GM19351 (cell line): ENCODE measurements at regions not wholly inside any gene's neighbourhood (a gene's known extent, or its start where the extent isn't known, plus 50 kb on each side); places are given as distances from the start of the nearest gene placed in this dataset.
"Not testable (repeated sequence)": the region's sequence is repeated elsewhere in the genome, so short reads cannot be mapped to it uniquely, and the experiment has no call there.

Experiments used
- ATAC-seq: cut with Tn5 transposase; IDR thresholded peaks from one replicate; pipeline ENCODE4 v1.9.1; 2021; ENCODE audit warnings: mild to moderate bottlenecking, moderate library complexity; ENCODE audit not compliant: unreplicated experiment

GRCh38 chr5:115439639-115440038 is 104.9 kb downstream of the FEM1C start:
- no peak for ATAC-seq

- ATAC-seq: no peak
Measured at GRCh38 chr5:115439042-115439441, 105.5 kb downstream of the FEM1C start.

GRCh38 chr5:115435778-115436712 is 108.5 kb downstream of the FEM1C start:
- peak; percentile 67 for ATAC-seq

DNA sequence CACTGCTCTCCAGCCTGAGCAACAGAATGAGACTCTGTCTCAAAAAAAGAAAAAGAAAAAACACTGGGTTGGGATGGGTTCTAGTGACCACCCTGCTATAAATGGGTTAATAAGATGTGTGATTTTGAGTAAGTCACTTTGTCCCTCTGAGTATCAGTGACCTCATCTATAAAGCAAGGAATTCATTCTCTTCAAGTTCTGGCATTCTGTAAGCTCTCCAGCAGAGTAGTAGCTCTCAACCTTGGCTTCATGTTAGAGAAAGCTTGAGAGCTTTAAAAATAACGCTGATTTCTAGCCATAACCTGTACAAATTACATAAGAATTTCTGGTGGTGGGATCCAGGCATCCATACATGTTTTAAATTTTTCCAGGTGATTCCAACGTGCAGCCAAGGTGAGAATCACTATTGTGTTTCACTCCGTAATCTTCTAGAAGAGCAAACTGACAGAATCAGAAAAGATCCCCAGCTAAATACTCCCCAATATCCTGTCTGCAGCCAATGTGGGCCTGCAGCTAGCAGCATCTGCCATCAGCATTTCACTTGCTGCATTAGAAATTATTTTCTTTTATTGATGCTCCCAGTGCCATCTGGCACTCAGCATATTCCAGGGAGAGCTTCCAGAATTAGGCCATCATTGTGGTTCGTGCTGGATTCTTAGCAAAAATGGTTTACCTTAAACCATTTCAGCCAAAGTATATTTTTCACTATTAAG is 109.4 kb downstream of the FEM1C start:
- no peak for ATAC-seq

DNA sequence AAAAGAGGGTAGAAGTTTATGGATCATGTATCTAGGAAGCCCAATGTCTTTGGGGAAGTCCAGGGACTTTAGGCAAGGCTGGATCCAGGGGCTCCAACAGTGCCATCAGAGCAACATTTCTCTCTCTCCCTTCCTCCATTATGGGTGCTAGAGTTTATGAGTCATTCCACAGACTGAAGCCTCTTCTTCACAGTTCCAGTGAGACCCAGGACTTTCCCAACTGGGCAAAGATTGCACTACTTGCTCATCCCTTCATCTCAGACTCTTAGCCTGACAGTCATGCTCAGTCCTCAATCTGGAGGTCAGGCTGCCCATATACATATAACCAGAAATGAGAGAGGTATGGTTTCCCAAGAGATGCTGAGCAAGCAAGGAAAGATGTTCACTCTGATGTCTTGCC is 110.7 kb downstream of the FEM1C start:
- no peak for ATAC-seq

DNA sequence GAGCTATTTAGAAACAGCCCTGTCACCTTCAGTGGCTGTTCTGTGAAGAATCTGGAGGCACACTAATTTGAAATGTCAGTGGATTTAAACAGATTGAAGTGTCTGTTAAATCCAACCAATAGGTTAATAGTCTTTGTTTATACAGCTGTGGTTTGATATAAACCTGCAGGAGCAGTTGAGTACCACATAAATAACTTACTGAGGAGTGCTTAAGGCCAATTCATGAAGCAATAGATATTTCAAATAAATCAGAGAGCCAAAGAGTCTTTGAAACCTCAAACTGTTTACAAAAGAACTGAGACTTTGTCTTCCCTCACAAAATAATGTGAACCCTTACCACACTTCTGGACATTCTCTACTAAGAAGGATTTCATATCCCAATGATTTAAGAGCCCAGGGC is 111.9 kb downstream of the FEM1C start:
- no peak for ATAC-seq

- ATAC-seq: no peak
Measured at GRCh38 chr5:115431116-115431515, 113.5 kb downstream of the FEM1C start.

- ATAC-seq: no peak
Measured at GRCh38 chr5:115430374-115430773, 114.2 kb downstream of the FEM1C start.

DNA sequence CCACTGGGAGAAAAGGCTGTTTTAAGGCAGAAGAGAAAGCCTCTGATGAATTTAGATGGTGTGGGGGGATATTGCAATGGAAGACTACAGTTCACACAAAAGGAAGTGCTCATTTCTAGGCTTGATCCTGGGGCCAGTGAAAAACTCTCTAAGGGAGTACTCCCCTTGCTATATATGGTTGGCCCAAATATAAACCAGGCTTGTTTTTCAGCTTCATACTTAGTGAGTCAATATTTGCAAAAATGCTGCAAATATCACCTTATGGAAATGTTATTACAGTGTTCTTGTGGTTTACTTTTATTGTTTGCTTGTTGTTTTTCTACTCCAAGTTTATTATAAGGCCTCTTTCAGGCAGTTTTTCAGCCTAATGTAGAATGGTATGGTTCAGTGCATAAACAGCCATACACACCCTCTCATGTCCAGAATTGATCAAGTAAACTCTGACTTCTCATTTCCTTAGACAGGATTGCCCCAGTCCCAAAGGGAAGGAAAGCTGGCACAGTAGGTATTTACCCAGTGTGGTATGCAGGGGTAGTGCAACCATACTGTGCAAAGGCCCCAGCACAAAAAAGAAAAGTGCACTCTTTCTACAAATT is 115.1 kb downstream of the FEM1C start:
- ATAC-seq: no peak

DNA sequence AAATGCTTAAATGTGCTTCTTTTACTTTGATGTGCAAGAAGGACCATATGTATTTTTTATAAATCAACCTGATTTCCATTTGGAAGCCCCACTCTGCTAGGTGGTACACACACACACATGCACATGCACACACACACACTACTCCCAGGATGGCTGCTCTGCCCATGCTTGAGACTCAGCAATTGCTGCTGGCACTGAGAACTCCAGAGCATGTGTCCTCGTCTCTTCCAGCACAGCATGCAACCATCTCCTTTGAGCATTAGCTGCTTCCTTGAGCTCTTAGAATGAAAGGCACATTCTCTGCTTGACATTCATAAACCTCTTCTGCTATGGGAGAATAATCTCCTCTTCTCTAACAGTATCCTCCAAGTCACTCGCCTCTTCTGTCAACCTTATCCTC is 115.9 kb downstream of the FEM1C start:
- ATAC-seq: no peak

DNA sequence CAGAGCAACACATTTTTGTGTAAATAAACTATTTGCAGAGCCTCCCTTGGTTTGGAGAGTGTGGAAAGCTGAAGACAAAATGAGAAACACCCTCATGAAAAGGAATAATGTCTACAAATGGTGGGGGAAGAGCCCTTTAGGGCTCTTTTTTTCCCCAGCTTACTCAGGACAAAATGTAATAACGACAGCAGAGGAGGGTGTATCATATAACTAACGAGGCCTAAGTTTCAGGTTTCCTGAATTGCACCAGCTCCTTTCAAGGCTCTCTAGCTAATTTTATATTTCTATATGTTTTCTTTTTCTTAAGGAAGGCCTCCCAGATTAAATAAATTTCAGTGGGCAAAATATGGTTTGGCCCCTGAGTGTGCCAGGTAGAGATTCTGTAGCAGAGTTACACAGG is 116.3 kb downstream of the FEM1C start:
- ATAC-seq: no peak

- no peak for ATAC-seq
Measured at GRCh38 chr5:115424446-115424845, 120.1 kb downstream of the FEM1C start.

DNA sequence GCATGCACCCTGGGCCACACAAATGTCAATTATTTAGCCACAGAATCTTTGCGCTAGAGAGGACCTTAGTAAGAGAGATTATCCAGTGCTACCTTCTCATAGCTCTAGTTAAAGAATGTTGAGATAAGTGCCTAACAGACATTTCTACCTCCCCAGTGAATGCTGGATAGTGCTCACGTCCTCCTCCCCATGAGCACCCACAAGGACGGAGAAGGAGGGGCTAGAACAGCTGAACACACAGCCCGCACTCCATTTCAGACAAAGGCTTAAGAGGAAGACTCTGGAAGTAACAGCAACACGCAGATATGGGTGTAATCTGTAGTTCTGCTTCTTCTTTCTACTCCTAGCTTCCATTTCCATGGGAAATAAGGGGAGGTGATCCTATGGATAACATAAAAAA is 120.5 kb downstream of the FEM1C start:
- no peak for ATAC-seq

GRCh38 chr5:115423541-115423940 is 121.0 kb downstream of the FEM1C start:
- no peak for ATAC-seq

DNA sequence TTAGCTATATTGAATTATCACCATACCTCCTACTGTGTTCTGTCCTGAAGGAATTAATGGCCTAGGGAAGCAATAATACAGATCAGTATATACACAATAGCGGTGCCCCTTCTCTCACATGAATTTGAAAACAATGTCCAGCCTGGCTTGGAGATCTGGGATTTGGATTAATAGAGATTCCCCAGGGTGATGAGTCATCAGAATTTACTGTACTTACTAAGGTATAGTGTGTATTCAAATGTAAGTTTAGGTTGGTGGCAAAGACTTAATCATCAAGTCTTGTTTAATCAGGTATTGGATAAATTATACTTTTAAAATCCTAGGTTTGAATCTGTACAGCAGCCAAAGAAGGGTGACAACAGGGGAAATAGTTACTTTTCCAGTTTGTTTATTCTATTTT is 121.5 kb downstream of the FEM1C start:
- no peak for ATAC-seq

DNA sequence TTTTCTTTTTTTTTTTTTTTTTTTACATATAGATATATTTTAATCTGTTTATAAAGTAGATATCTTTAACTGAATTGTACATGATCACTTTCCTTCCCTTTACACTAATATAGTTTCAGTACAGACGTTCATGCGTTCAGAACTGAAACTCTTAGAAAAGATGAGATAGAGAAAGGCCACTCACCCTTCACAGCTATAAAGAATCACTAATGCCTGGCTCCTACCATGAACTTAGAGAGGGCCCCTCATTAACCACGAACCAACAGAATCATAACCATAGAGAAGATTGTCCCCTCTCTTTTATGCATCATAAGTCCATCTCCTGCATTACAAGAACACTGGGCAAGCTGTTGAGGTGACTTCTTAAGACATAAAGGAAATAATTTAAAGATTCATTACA is 123.8 kb downstream of the FEM1C start:
- not testable (repeated sequence) for ATAC-seq

GRCh38 chr5:115419846-115420585 is 123.6 kb upstream of the CCDC112 start:
- no peak for ATAC-seq

- ATAC-seq: no peak
Measured at GRCh38 chr5:115418788-115419187, 122.3 kb upstream of the CCDC112 start.

GRCh38 chr5:115417076-115417475 is 120.6 kb upstream of the CCDC112 start:
- no peak for ATAC-seq

DNA sequence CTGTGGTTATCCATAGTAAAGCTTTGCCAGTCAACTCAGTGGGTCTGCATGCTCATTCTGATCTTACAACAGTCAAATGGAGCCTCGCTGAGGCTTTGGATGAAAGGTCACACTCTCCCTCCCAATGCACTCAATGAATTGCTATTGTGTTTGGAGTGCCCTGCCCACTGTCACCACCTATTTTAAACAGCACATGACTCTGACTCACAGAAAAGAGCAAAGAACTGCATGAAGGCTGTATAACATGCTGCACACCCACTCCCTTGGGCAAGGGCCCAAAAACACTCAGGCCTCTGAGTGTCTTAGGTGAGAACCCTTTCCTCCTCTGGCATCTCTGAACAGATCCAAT is 118.7 kb upstream of the CCDC112 start:
- ATAC-seq: peak; percentile 52
